ENCODE measurements at regions not wholly inside any gene's neighbourhood (a gene's known extent, or its start where the extent isn't known, plus 50 kb on each side); places are given as distances from the start of the nearest gene placed in this dataset.

GRCh38 chr1:87426463-87427249 lies 98.0 kb downstream of the LMO4 start:
- Histone ChIP-seq H3K4me1 (ENCODE audit: insufficient read depth, low read length) (no peaks in the 10 kb centered on the region), H3K9me3 (ENCODE audit: control insufficient read depth in 1 of 2, insufficient read depth in 1 of 2, low read length in 2 of 2) (no peaks in the 10 kb centered on the region), H3K36me3 (ENCODE audit: insufficient read depth, low read length) (no peaks in the 10 kb centered on the region), H3K27ac (ENCODE audit: low read depth in 1 of 2, low read length in 2 of 2) (no peak overlapping the region), H3K27me3 (ENCODE audit: control insufficient read depth in 1 of 2, insufficient read depth in 2 of 2, low read length in 2 of 2) (no peaks in the 10 kb centered on the region), H3K4me3 (ENCODE audit: low read length) (no peak overlapping the region)
- Mint-ChIP-seq H3K4me3 (no peak overlapping the region), H3K27ac (no peak overlapping the region), H3K27me3 (peaks cover 14% of the 10 kb centered on the region), H3K36me3 (ENCODE audit: low read depth) (no peaks in the 10 kb centered on the region), H3K4me1 (ENCODE audit: low read depth) (no peaks in the 10 kb centered on the region), H3K9me3 (peaks cover 2% of the 10 kb centered on the region)
- ChIA-PET CTCF (no interaction called here), POLR2A (no interaction called here)
- DNase-seq (no peak), ATAC-seq (ENCODE audit: poor library complexity) (no peak)
- TF ChIP-seq CTCF (IDR thresholded peaks at IDR 0.05), result no peak
- intact Hi-C loops (cut with DNase I, micrococcal nuclease), result no loop called here

- H3K27me3 ChIP-seq (ENCODE audit: control insufficient read depth in 1 of 2, insufficient read depth in 2 of 2, low read length in 2 of 2), result peaks cover 0 to 4% of the 10 kb centered on the region in 2 experiments
- DNase-seq (no peak), ATAC-seq (ENCODE audit: poor library complexity) (no peak)
- no peaks in the 10 kb centered on the region for H3K36me3 ChIP-seq (ENCODE audit: insufficient read depth, low read length)
- H3K27ac ChIP-seq (ENCODE audit: low read depth in 1 of 2, low read length in 2 of 2), result no peak overlapping the region
- no peaks in the 10 kb centered on the region for H3K9me3 Mint-ChIP-seq
- no peaks in the 10 kb centered on the region for H3K36me3 Mint-ChIP-seq (ENCODE audit: low read depth)
- ChIA-PET POLR2A (no interaction called here), CTCF (no interaction called here)
- no peaks in the 10 kb centered on the region for H3K4me1 Mint-ChIP-seq (ENCODE audit: low read depth)
- H3K9me3 ChIP-seq (ENCODE audit: control insufficient read depth in 1 of 2, insufficient read depth in 1 of 2, low read length in 2 of 2), result no peaks in the 10 kb centered on the region
- peaks cover 14% of the 10 kb centered on the region for H3K27me3 Mint-ChIP-seq
- intact Hi-C loops (cut with DNase I, micrococcal nuclease), result no loop called here
- no peak for TF ChIP-seq CTCF (IDR thresholded peaks at IDR 0.05)
- H3K4me1 ChIP-seq (ENCODE audit: insufficient read depth, low read length), result no peaks in the 10 kb centered on the region
- H3K4me3 Mint-ChIP-seq, result no peak overlapping the region
- H3K27ac Mint-ChIP-seq, result no peak overlapping the region
- no peak overlapping the region for H3K4me3 ChIP-seq (ENCODE audit: low read length)
Observed at GRCh38 chr1:87428367-87428766, 99.7 kb downstream of the LMO4 start.

- no peaks in the 10 kb centered on the region for H3K36me3 ChIP-seq (ENCODE audit: insufficient read depth, low read length)
- Mint-ChIP-seq H3K4me1 (ENCODE audit: low read depth) (no peaks in the 10 kb centered on the region), H3K9me3 (no peaks in the 10 kb centered on the region), H3K27ac (no peak overlapping the region), H3K4me3 (no peak overlapping the region), H3K36me3 (ENCODE audit: low read depth) (no peaks in the 10 kb centered on the region), H3K27me3 (peaks cover 14% of the 10 kb centered on the region)
- DNase-seq, result no peak
- no peak for TF ChIP-seq CTCF (IDR thresholded peaks at IDR 0.05)
- H3K9me3 ChIP-seq (ENCODE audit: control insufficient read depth in 1 of 2, insufficient read depth in 1 of 2, low read length in 2 of 2), result no peaks in the 10 kb centered on the region
- no peak for ATAC-seq (ENCODE audit: poor library complexity)
- intact Hi-C loops (cut with DNase I, micrococcal nuclease), result no loop called here
- no peak overlapping the region for H3K4me3 ChIP-seq (ENCODE audit: low read length)
- no peaks in the 10 kb centered on the region for H3K4me1 ChIP-seq (ENCODE audit: insufficient read depth, low read length)
- ChIA-PET CTCF (interaction anchor here (0.6 kb wide), 1 partner anchor 52 kb away, joined by 3 read pairs; no protein-coding TSS in a partner anchor), POLR2A (no interaction called here)
- no peak overlapping the region for H3K27ac ChIP-seq (ENCODE audit: low read depth in 1 of 2, low read length in 2 of 2)
- H3K27me3 ChIP-seq (ENCODE audit: control insufficient read depth in 1 of 2, insufficient read depth in 2 of 2, low read length in 2 of 2), result peaks cover 0 to 4% of the 10 kb centered on the region in 2 experiments
Observed at GRCh38 chr1:87428883-87429282, 100.2 kb downstream of the LMO4 start.

Data from CD4-positive, alpha-beta T cell (primary cell).